HFF-Myc (cell line): ENCODE measurements at regions not wholly inside any gene's neighbourhood (a gene's known extent, or its start where the extent isn't known, plus 50 kb on each side); places are given as distances from the start of the nearest gene placed in this dataset.

ENCODE experiments used
- DNase-seq: peaks from one replicate; pipeline ENCODE4 v3.0.0-alpha.2; 2011; ENCODE audit warnings: low read depth; ENCODE audit errors: extremely low read depth
- H3K4me3 ChIP-seq: replicated peaks from 2 replicates; pipeline ENCODE4 v1.5.1; 2011; ENCODE audit warnings: low read depth, mild to moderate bottlenecking, control low read depth, low read length
- CTCF ChIP-seq: IDR thresholded peaks from 2 replicates; pipeline ENCODE4 v1.5.1; 2012; ENCODE audit warnings: mild to moderate bottlenecking, low read depth, low read length, control low read depth; ENCODE audit errors: missing control alignments

- no peak for DNase-seq
- TF ChIP-seq CTCF, result no peak
Measured at GRCh38 chr14:89630101-89630829, 213.2 kb upstream of the FOXN3 start.

GRCh38 chr14:89629383-89629782 lies 212.3 kb upstream of the FOXN3 start:
- no peak overlapping the region for H3K4me3 ChIP-seq
- no peak for DNase-seq
- TF ChIP-seq CTCF, result no peak

More at GRCh38 chr14:89630101-89630829, 213.2 kb upstream of the FOXN3 start:
- no peak overlapping the region for H3K4me3 ChIP-seq

- no peak for TF ChIP-seq CTCF
- no peak overlapping the region for H3K4me3 ChIP-seq
- no peak for DNase-seq
Measured at GRCh38 chr14:89628521-89628920, 211.5 kb upstream of the FOXN3 start.

- no peak for TF ChIP-seq CTCF
- DNase-seq, result no peak
- H3K4me3 ChIP-seq, result no peak overlapping the region
Measured at GRCh38 chr14:89626233-89626806, 209.3 kb upstream of the FOXN3 start.

GRCh38 chr14:89625731-89626232 lies 208.7 kb upstream of the FOXN3 start:
- TF ChIP-seq CTCF, result no peak
- no peak for DNase-seq
- no peak overlapping the region for H3K4me3 ChIP-seq

- H3K4me3 ChIP-seq, result no peak overlapping the region
- DNase-seq, result no peak
- no peak for TF ChIP-seq CTCF
Measured at GRCh38 chr14:89625244-89625713, 208.2 kb upstream of the FOXN3 start.
